ENCODE measurements at regions not wholly inside any gene's neighbourhood (a gene's known extent, or its start where the extent isn't known, plus 50 kb on each side); places are given as distances from the start of the nearest gene placed in this dataset.

- TF ChIP-seq CTCF (IDR thresholded peaks at IDR 0.05 in 4 of 5, conservative IDR thresholded peaks at IDR 0.05 in 1 of 5) (no peak), POLR2A (IDR thresholded peaks at IDR 0.05) (no peak)
Observed at GRCh38 chr1:199302554-199302953, 663.7 kb downstream of the PTPRC start.

All from gastrocnemius medialis (tissue), 4 donors.